Epithelial cell of esophagus (primary cell): ENCODE measurements at regions not wholly inside any gene's neighbourhood (a gene's known extent, or its start where the extent isn't known, plus 50 kb on each side); places are given as distances from the start of the nearest gene placed in this dataset.

Experiments
- DNase-seq: peaks from one replicate; pipeline ENCODE4 v3.0.0; 2010; ENCODE audit warnings: low read depth
- H3K4me3 ChIP-seq: 2 replicates; pipeline ENCODE4 v1.5.1; 2011; ENCODE audit warnings: mild to moderate bottlenecking, low read length, control low read depth
- TF ChIP-seq, protein P1 (sequence below): IDR thresholded peaks from 2 replicates; pipeline ENCODE4 v1.5.1; 2011; ENCODE audit warnings: low read depth, mild to moderate bottlenecking, low read length, control low read depth, inconsistent platforms; ENCODE audit not compliant: insufficient read depth; ENCODE audit errors: missing control alignments

- DNase-seq = no peak
- no peak overlapping the region for H3K4me3 ChIP-seq
- TF ChIP-seq, protein P1, sequence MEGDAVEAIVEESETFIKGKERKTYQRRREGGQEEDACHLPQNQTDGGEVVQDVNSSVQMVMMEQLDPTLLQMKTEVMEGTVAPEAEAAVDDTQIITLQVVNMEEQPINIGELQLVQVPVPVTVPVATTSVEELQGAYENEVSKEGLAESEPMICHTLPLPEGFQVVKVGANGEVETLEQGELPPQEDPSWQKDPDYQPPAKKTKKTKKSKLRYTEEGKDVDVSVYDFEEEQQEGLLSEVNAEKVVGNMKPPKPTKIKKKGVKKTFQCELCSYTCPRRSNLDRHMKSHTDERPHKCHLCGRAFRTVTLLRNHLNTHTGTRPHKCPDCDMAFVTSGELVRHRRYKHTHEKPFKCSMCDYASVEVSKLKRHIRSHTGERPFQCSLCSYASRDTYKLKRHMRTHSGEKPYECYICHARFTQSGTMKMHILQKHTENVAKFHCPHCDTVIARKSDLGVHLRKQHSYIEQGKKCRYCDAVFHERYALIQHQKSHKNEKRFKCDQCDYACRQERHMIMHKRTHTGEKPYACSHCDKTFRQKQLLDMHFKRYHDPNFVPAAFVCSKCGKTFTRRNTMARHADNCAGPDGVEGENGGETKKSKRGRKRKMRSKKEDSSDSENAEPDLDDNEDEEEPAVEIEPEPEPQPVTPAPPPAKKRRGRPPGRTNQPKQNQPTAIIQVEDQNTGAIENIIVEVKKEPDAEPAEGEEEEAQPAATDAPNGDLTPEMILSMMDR = no peak
Measured at GRCh38 chr12:114764510-114764909, 80.5 kb upstream of the TBX3 start.

GRCh38 chr12:114762490-114763110 is 78.6 kb upstream of the TBX3 start:
- no peak for DNase-seq
- TF ChIP-seq, protein P1 = no peak
- H3K4me3 ChIP-seq = no peak overlapping the region

DNA sequence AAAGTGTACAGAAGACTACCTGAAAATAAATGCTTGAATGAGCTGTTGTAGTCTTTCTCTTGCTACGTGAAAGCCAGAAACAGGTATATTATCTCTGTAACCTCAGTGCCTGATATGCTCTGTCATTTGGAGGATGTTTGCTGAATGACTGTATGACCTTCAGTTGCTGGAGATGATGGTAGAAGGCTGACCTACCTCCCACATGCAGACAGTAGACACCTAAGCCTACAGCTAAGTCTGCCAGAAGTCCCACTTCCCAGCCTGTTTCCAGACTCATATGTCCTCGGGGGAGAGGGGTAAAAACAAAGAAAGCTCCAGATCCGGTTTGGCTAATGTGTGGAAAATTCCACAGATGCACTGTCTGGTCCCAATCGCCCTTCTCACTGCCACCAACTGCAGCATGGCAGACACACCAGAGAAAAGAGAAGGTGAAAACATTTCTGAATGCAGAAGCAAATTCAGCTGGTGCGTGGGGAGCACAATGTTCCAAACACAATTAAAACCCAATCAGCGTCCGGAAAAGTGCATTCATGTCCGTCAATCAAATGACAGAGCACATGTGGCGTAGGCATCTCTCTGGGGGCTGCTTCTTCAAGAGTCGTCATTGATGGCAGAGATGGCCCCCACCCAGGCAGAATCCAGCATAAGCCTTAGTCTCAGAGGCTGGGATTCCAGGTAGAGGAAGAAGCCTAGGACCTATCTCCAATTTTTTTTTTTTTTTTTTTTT is 76.3 kb upstream of the TBX3 start:
- no peak for DNase-seq
- no peak overlapping the region for H3K4me3 ChIP-seq
- TF ChIP-seq, protein P1 = no peak

DNA sequence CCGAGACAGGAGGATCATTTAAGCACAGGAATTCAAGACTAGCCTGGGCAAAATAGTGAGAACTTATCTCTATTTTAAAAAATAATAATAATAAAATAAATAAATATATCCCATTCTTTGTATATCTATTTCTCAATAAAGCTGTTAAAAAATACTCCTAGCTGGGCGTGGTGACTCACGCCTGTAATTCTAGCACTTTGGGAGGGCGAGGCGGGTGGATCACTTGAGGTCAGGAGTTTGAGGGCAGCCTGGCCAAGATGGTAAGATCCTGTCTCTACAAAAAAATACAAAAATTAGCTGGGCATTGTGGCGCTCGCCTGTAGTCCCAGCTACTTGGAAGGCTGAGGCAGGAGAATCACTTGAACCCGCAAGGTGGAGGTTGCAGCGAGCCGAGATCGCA is 75.7 kb upstream of the TBX3 start:
- TF ChIP-seq, protein P1 = no peak
- H3K4me3 ChIP-seq = no peak overlapping the region
- DNase-seq = no peak

GRCh38 chr12:114757684-114758325 is 73.8 kb upstream of the TBX3 start:
- DNase-seq = no peak
- TF ChIP-seq, protein P1 = no peak
- no peak overlapping the region for H3K4me3 ChIP-seq

- TF ChIP-seq, protein P1 = no peak
- H3K4me3 ChIP-seq = no peak overlapping the region
- DNase-seq = no peak
Measured at GRCh38 chr12:114752217-114752616, 68.2 kb upstream of the TBX3 start.
